GM03348 (cell line): ENCODE measurements at regions not wholly inside any gene's neighbourhood (a gene's known extent, or its start where the extent isn't known, plus 50 kb on each side); places are given as distances from the start of the nearest gene placed in this dataset.
A peak's percentile ranks its signal among the peaks of the same experiment; 100 is the strongest.
"Not testable (repeated sequence)": the region's sequence is repeated elsewhere in the genome, so short reads cannot be mapped to it uniquely, and the experiment has no call there.

Experiments used
- DNase-seq: peaks from one replicate; pipeline ENCODE4 v3.0.0; 2012; ENCODE audit warnings: low spot score

DNA sequence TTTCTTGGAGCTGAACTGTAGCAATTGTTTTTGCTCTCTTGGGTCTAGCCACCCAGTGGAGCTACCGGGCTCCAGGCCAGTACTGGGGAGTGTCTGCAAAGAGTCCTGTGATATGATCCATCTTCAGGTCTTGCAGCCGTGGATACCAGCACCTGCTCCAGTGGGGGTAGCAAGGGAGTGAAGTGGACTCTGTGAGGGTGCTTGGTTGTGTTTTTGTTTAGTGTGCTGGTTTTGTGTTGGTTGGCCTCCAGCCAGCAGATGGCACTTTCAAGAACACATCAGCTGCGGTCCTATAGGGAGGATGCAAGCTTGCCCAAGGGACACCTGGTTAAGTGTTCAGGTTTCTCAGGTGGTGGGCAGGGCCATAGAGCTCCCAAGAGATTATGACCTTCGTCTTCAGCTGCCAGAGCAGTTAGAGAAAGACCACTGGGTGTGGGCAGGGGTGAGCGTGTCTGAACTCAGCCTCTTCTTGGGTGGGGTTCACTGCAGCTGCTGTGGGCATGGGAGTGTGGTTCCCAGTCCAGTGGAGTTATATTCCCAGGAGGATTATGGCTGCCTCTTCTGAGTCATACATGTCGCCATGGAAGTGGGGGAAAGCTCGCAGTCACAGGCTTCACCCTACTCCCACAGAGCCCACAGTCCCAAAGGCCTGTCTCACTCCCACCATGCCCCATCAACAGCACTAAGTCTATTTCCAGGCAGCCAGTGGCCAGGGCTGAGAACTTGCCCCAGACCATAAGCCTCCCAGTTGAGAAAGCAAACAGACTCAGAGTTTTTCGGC is 811.6 kb downstream of the GLUD2 start:
- no peak for DNase-seq

DNA sequence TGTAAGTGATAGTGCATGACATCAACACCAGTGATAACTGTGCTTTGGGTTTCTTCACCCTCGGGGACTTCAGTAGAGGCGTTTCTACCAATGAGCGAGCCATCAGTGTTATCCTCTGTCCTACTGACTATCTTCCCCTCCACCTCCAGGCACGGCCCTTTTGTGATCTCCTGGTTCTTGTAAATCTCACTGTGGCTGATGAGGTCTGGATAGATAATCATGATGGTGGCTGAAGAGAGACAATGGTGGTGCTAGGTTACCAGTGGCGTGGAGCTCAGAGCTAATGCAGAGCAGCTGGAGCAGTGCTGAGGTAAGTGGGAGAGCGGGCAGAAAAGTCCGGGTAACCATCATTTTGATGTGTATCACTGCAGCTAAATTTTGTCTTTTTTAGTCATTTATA is 816.6 kb downstream of the GLUD2 start:
- DNase-seq: no peak

DNA sequence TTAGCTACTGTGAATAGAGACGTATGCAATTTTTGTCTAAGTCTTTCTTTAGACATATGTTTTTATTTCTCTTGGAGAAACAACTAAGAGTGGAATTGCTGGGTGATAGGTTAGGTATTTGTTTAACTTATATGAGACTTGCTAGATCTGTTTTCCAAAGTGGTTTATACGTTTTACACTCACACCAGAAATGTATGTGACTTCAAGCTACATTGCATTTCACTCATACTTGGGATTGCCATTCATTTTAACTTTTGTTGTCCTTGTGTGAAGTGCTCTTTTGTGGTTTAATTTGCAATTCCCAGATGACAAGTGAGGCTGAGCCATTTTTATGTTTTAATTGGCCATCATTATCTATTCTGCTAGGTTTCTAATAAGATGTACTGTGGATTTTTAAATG is 817.2 kb downstream of the GLUD2 start:
- DNase-seq: no peak

DNA sequence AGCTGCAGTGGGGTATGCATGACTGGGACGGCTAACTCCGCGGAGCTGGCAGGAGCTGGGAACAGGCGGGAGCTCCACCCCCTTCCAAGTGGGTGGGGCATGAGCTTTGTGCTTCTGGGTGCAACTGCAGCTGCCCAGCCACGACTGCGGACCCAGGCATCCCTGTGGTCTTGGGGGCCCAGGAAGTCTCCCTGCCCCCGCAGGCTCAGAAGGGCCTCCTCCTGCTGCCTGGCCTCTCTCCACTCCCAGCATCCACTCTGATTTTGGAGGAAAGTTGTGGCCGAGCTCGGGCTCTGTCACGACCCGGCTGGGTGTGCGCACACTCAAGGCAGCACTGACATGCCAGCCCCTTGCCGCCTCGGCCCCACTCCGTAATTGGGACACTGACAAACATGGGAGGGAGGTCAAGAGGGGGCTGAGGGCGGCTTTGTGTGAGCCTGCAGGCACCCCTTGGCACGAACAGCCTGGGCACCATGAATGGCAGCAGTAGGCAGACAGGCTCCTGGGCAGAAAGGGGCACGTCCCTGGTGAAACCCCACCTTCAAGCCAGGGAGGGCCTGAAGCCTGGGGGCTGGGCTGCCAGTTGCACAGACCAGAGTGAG is 822.6 kb downstream of the GLUD2 start:
- DNase-seq: no peak

DNA sequence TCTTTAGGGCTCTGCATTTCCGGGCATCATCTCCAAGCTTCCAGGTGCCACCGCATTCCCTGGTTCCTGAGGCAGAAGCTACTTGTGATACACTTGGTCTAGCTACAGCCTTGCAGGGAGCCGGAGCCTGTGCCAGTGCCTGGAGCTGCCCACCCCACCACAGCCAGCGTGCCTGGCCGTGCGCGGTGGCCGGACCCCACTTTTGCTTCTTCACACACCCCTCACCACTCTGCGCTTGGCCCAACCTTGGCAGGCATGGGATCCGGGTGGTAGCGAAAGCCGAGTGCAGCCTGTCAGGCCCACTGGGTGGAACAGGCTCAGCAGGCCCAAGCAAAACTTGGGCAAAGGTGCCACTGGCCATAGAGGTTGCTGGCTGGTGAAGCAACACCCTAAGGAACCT is 823.7 kb downstream of the GLUD2 start:
- DNase-seq: no peak

DNA sequence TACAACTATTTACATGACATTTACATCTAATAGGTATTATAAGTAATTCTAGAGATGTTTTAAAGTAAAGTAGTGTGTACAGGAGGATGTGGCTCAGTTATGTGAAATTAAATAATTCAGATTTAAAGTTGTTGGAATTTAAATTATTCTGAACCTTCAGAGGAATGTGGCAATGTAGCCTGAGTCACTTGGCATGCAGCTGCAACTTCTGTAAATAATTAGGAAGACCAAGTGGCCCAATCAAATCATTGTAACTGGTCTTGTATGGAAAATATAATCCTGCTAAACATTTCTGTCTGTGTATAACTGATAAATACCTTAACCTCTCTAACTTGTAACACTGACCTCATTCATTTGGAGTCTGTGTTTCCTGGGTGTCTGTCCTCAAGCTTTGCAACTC is 828.9 kb downstream of the GLUD2 start:
- DNase-seq: peak; percentile 58

DNA sequence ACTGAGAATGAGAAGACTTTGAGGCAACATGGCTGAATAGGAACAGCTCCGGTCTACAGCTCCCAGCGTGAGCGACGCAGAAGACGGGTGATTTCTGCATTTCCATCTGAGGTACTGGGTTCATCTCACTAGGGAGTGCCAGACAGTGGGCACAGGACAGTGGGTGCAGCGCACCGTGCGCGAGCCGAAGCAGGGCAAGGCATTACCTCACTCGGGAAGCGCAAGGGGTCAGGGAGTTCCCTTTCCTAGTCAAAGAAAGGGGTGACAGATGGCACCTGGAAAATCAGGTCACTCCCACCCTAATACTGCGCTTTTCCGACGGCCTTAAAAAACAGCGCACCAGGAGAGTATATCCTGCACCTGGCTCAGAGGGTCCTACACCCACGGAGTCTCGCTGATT is 829.9 kb downstream of the GLUD2 start:
- not testable (repeated sequence) for DNase-seq

DNA sequence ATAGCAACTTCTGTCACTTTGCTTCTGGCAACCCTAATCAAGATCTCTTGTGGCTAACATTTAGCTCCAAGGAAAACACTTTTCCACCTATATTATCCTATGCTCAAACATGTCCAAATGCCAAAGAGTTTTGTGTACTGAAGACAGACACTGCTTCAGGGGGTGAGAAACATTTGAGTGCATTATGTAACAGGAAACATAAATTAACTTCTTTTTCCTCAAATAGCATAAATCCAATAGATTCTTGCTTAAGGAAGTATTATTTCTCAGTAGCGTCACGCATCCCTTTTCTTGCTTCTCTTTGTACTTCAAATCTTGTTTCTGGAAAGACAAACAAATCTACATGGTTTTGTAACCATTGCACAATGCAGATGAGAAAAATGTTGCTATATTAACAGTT is 839.1 kb downstream of the GLUD2 start:
- DNase-seq: no peak

DNA sequence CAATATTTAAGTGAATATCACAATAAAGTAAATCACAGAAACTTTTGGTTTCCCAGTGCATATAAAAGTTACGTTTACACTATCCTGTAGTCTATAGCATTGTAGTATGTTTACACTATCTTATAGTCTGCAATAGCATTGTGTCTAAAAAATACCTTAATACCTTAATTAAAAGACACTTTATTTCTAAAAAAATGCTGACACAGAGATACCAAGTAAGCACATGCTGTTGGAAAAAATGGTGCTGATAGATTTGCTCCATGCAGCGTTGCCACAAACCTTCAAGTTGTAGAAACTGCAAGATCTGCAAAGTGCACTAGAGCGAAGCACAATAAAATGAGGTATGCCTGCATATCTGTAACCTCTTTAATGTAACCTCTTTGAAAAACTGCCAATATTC is 847.3 kb downstream of the GLUD2 start:
- no peak for DNase-seq

DNA sequence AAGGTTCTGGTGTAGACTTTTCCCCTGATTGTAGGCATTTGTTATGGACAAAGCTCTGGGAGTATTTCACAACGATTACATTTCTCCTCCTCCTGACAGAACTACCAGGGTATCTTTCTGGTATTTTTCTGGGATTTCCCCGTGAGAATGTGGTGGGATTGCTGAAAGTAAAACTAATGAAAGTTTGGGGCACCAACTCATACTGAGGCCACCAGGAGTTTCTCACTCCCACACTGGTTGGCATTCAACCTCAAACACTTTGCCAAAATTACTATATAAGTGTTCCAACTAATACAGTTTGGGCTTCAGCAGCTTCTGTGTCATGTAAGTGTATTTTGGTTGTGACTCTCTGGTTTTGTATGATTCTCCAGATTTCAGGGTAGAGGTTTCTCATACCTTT is 855.1 kb downstream of the GLUD2 start:
- no peak for DNase-seq

DNA sequence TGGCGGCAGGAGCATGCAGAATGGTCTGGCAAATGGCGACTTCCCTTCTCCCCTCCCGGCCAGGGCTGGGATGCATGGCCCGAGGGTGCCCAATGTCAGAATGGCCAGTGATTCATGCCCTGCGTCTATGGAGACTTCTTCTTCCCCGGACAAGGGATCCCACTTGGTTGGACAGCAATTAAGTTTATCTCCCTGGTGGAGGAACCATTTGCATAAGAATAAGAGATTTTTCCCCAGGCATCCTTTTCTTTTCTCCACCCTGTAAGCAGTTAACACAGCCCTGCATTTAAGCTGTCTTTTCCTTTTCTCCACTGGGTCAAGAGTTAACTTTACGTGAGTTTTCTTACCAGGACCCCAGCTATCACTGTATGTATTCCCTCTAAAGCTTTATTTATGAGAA is 856.6 kb downstream of the GLUD2 start:
- no peak for DNase-seq

DNA sequence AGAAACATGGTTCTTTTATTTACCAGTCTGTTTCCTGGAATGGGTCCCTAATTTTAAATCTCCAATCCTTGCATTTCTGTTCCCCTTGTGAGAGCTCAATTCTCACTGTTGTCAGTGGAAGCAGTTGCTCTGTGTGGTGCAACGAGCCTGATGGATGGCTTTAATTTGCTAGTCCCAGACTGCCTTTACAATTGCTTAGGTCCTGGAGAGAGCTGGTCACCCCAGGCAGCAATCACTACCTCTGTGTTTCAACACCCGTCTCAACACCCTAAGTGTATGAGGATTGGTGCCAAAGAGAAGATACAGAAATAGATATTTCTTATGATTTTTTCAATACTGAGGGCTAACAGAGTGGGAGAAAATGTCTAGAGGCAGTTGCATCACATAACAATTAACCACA is 873.8 kb downstream of the GLUD2 start:
- DNase-seq: no peak

DNA sequence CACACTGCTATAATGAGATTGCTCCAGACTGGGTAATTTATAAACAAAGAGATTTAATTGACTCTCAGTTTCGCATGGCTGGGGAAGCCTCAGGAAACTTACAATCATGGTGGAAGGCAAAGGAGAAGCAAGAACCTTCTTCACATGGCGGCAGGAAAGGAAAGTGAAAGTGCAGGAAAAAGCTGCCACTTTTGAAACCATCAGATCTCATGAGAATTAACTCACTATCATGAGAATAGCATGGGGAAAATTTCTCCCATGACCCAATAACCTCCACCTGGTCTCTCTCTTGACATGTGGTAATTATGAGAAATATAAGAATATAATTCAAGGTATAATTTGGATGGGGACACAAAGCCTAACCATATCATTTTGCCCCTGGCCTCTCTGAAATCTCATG is 884.2 kb downstream of the GLUD2 start:
- DNase-seq: no peak

DNA sequence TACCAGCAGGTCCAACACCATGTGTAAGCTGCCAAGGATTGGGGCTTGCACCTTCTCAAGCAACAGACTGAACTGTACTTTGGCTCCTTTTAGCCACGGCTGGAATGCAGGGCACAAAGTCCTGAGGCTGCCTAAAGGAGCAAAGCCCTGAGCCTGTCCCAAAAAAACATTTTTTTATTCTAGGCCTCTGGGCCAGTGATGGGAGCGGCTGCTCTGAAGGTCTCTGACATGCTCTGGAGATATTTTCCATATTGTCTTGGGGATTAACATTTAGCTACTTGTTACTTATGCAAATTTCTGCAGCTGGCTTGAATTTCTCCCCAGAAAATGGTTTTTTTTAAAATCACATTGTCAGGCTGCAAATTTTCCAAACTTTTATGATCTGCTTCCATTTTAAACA is 885.3 kb downstream of the GLUD2 start:
- DNase-seq: no peak

DNA sequence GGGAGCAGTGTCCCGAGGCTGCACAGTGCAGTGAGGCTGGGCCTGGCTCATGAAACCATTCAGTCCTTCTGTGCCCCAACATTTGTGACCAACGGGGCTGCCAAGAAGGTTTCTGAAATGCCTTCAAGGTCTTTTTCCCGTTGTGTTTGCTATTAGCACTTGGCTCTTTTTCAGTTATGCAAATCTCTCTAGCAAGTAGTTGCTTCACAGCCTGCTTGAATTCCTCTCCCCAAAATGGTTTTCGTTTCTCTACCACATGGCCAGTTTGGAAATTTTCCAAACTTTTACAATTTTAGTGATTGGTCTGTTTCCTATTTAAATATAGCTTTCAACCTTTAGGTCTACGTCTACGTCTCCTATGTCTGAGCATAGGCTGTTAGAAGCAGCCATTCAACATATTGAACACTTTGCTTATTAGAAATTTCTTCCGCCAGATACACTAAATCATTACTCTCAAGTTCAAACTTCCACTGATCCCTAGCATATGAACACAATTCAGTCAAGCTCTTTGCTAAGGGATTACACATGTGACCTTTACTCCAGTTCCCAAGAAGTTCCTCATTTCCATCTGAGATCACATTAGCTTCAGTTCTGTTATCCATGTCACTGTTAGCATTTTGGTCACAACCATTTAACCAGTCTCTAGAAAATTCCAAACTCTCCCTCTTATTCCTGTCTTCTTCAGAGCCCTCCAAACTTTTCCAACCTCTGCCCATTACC is 901.8 kb downstream of the GLUD2 start:
- DNase-seq: no peak

DNA sequence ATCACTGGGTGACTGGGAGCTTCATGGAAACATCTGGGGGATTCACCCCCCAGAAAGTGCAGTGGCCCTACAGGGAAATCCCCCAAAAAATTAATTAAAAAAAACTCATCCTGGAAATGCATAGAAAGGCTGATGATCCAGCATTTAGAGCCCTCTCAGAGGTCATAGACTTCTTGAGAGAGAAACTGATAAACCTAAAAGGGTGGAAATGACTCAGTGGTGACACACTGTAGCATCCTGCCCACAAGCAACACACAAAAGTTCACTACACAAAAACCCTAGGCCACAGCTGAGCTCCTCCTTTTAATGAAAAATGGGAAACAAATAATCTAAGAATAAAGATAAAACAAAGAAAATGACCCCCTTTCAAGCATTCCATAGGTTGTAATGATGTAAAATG is 911.5 kb downstream of the GLUD2 start:
- no peak for DNase-seq

DNA sequence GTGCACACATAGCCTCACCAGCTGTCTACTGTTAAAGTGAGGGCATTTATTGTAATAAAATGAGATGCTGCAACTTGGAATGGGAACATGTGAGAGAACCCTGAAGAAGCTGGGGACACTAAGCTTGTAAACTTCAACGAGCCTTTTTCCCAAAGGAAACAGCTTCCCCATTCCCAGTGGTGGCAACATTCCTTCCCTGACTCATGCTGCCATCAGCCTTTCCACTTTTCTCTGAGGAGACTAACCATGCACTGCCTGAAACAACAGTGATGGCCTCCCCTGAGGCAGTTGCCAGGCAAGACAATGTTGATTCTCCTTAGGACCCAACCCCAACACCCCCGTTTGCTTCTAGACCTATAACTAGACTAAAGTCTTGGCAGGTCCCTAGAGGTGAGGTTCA is 928.3 kb downstream of the GLUD2 start:
- DNase-seq: no peak

DNA sequence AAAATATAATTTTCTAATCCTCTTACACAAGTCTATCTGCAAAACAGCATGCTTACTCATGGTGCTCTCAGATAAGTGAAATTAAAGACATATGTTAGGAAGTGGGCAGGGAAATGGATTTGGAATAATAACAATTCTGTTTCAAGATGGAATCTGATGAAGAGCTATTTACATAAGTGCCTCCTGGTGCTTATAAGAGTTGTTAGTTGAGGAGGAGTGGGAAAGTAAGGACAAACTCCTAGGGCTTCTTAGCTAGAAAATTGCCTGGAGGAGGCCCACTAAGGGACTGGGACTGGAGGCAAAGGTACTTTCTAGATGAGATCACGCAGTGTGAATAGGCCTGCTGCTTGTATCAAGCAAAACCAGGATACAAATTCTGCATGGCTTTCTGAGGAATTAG is 939.8 kb downstream of the GLUD2 start:
- DNase-seq: peak; percentile 20

DNA sequence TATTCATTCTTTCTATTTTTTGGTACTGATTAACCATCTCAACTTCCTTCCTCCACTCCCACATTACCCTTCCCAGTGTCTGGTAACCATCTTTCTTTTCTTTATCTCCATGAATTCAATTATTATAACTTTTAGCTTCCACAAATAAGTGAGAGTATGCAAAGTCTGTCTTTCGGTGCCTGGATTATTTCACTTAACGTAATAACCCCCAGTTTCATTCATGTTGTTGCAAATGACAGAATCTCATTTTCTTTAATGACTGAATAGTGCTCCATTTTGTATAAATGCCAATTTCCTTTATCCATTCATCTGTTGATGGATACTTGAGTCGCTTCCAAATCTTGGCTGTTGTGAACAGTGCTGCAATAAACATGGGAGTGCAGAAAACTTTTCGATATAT is 940.4 kb downstream of the GLUD2 start:
- DNase-seq: no peak

DNA sequence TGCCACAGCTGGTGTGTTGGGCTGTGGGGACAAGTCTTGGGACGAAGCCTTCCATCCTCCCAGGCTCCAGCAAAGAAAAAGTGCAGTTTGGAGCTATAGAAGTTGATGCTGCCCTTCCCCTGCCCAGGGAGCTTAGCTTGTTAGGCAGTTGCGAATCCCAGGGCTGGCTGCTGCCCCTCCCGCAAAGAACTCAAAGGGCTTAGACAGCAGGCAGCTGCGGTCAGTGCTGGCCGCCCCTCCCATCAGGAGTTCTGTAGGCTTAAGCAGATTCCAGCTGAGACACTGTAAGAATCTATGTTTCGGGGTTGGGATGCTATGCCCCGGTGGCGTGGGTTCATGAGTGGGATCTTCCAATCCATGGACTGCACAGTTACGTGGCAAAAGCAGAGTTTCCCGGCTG is 956.7 kb downstream of the GLUD2 start:
- no peak for DNase-seq

DNA sequence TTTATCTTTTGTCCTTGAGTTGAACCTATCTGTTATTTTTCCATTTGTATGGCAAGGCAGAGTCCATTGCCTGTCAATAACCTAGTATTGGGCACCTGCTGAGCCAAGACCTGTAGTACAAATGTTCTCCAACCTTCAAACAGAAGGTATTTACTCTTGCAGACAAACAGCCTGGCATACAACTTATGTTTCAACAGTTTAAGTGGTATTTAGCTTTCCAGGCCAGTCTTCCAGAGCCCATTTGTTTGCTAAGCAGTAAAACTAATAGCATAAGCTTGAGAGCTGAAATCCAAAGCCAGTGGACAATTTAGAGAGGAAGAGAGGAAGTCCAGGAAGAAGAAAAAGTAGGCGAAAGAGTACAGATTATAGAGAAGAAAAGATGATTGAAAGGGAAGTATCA is 979.3 kb downstream of the GLUD2 start:
- DNase-seq: no peak

DNA sequence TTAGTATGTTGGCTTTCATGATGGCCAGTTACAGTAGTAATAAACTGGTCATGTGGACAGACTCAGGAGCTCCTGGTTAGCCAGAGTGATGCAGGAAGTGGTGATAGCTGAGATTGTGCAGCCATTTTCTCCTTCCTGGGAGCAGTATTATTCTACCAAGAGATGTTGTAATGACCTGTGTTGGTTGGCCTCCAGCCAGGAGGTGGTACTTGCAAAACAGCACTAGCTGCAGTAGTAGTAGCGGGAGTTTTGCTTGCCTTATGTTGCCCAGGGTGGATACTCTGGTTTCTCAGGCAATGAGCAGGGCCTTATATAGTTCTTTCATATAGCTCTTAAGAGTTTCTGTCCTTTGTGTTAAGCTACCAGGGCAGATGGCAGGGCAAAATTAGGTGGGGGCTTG is 998.8 kb downstream of the GLUD2 start:
- DNase-seq: no peak

DNA sequence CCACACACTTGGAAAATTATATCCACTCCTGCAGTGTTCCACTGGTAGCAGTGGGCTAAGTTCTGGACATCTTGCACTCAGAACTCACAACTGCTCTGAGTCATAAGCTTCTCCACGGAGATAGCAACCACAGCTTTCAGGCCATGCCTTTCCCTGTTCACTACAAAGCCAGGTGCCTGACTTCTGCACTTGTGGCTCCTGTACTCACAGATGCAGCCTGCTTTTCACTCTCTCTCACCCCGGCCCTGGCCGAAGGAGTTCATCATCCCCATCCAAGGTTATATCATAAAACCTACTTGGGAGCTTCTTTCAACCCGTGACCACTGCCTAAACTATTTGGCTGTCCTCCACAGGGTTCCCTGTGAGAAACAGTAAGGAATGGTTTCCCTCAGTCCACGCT is 999.4 kb downstream of the GLUD2 start:
- DNase-seq: no peak

DNA sequence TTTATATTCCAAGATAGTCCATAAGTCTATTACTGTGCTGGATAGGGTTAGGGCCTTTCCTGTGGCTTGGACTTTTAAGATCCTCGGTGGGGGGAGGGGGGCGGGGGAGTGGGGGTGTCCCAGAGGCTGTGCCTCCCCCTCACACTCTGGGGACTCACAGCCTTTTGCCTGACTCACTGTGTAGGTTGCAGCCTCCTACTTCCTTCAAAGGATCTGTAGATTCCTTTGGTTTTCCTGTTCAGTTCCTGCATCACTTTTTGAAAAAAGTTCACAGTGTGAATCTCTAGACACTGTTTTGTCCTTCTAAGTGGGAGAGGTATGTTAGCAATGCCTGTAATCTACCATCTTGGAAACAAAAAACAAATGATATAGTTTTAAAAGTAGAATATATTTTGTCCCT is 999.9 kb downstream of the GLUD2 start:
- DNase-seq: no peak
